ENCODE measurements at regions not wholly inside any gene's neighbourhood (a gene's known extent, or its start where the extent isn't known, plus 50 kb on each side); places are given as distances from the start of the nearest gene placed in this dataset.

DNA sequence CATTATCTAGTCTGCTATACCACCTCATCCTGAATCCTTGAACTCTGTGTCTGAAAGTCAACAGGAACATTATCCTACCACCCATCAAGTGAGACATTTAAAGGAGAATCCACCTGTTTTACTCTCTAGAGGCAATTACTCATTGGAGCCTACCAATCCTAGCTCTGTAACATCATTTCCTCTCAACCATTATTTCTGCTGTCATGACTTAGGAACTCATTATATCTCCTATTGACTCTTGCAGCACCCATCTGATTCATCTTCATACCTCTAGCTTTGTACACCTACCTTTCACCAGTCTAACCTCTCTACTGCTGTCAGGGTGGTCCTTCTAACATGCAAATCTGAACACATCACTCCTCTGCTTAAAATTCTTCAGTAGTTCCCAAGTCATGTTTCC lies 481.5 kb downstream of the NFIB start (continued):
- TF ChIP-seq, protein P1, sequence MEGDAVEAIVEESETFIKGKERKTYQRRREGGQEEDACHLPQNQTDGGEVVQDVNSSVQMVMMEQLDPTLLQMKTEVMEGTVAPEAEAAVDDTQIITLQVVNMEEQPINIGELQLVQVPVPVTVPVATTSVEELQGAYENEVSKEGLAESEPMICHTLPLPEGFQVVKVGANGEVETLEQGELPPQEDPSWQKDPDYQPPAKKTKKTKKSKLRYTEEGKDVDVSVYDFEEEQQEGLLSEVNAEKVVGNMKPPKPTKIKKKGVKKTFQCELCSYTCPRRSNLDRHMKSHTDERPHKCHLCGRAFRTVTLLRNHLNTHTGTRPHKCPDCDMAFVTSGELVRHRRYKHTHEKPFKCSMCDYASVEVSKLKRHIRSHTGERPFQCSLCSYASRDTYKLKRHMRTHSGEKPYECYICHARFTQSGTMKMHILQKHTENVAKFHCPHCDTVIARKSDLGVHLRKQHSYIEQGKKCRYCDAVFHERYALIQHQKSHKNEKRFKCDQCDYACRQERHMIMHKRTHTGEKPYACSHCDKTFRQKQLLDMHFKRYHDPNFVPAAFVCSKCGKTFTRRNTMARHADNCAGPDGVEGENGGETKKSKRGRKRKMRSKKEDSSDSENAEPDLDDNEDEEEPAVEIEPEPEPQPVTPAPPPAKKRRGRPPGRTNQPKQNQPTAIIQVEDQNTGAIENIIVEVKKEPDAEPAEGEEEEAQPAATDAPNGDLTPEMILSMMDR (conservative IDR thresholded peaks at IDR 0.05; ENCODE audit: low read depth in 2 of 2), result no peak
- no peak for TF ChIP-seq JUNB (IDR thresholded peaks at IDR 0.05; ENCODE audit: unreplicated experiment)
- TF ChIP-seq POLR2AphosphoS5 (IDR thresholded peaks at IDR 0.05; ENCODE audit: low read depth), result no peak

DNA sequence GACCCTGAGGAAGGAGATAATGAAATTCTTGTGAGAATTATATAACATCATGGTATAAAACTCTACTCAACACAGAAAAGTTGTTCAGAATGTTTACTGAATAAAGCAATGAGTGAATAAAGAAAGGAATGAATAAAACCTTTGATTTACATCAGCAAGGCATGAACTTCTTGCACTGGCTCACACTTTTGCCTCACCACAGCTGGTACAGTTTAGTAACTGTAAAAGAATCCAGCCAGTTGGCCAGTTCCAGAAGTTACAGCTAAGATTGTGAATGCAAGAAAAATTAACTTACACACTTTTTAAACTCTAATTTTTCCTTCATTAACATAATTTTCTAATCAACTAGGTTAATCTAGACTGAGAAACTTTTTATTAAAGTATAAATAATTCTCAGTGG lies 490.9 kb downstream of the NFIB start:
- H3K27me3 ChIP-seq (ENCODE audit: insufficient read depth), result no peaks in the 10 kb centered on the region
- H3K4me1 ChIP-seq (ENCODE audit: insufficient read depth), result no peaks in the 10 kb centered on the region
- H3K4me3 Mint-ChIP-seq, result no peak overlapping the region
- TF ChIP-seq, protein P1 (conservative IDR thresholded peaks at IDR 0.05; ENCODE audit: low read depth in 2 of 2), result no peak
- TF ChIP-seq ZNF331 (CRISPR knock-in tag; IDR thresholded peaks at IDR 0.05; ENCODE audit: low read depth) (no peak), NANOG (IDR thresholded peaks at IDR 0.05; ENCODE audit: borderline replicate concordance) (no peak), CREB1 (CRISPR knock-in tag; IDR thresholded peaks at IDR 0.05; ENCODE audit: low read depth) (no peak), JUNB (IDR thresholded peaks at IDR 0.05; ENCODE audit: unreplicated experiment) (no peak)
- no peaks in the 10 kb centered on the region for H3K4me1 Mint-ChIP-seq
- no peak overlapping the region for H3K27ac ChIP-seq (ENCODE audit: low read depth)
- DNase-seq (ENCODE audit: low spot score) (no peak), ATAC-seq (no peak)
- no peaks in the 10 kb centered on the region for H3F3A ChIP-seq (replicated peaks; ENCODE audit: low read depth)
- peaks cover 8% of the 10 kb centered on the region; the same call in 1 of the 2 replicates for H3K9me2 ChIP-seq (ENCODE audit: insufficient read depth)
- H3K36me3 Mint-ChIP-seq (ENCODE audit: low read depth), result peaks cover 6% of the 10 kb centered on the region
- no peak overlapping the region for H3K4me2 ChIP-seq
- H2AFZ ChIP-seq, result no peak overlapping the region
- H3K36me3 ChIP-seq (ENCODE audit: insufficient read depth), result no peaks in the 10 kb centered on the region
- H3K79me2 ChIP-seq (replicated peaks; ENCODE audit: insufficient read depth), result no peaks in the 10 kb centered on the region
- H4K20me1 ChIP-seq (replicated peaks; ENCODE audit: insufficient read depth), result no peaks in the 10 kb centered on the region
- H3K9me3 Mint-ChIP-seq, result peaks cover 5% of the 10 kb centered on the region
- no peak overlapping the region for H3K27ac Mint-ChIP-seq
- no peaks in the 10 kb centered on the region for H3K27me3 Mint-ChIP-seq (ENCODE audit: insufficient read depth, low read depth, poor library complexity)
- no peak overlapping the region for H3K4me3 ChIP-seq

DNA sequence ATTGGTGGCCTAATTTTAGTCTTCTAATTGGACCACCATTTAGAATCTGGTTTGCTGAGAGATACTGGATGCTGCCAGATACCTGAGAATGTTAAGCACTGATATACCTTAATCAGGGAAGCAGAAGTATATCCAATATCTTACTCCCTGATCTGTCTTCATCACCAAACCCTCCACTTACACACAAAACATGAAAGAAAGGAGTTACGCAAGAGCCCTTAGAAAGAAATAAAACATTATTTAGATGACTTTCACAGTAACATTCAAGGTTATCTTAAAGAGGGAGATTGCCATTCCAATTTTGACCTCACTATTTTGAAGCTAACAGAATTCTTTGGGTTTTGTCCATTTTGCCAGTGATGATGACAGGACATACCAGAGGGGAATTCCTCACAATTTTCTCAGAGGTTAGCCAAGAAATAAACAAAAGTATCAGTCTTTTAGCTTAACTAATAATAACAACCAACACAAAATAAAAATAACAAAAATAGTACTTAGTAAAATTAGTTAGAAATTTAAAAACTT lies 496.1 kb downstream of the NFIB start:
- Histone ChIP-seq H3K4me1 (ENCODE audit: insufficient read depth) (no peaks in the 10 kb centered on the region), H3K4me3 (no peak overlapping the region), H3K79me2 (replicated peaks; ENCODE audit: insufficient read depth) (no peaks in the 10 kb centered on the region), H3K27ac (ENCODE audit: low read depth) (no peak overlapping the region), H3K4me2 (no peak overlapping the region), H3K27me3 (ENCODE audit: insufficient read depth) (no peaks in the 10 kb centered on the region), H3K9me2 (ENCODE audit: insufficient read depth) (peaks cover 16% of the 10 kb centered on the region; the same call in 1 of the 2 replicates), H3K36me3 (ENCODE audit: insufficient read depth) (no peaks in the 10 kb centered on the region), H3F3A (replicated peaks; ENCODE audit: low read depth) (no peaks in the 10 kb centered on the region), H2AFZ (no peak overlapping the region), H4K20me1 (replicated peaks; ENCODE audit: insufficient read depth) (no peaks in the 10 kb centered on the region)
- DNase-seq (ENCODE audit: low spot score), result no peak
- Mint-ChIP-seq H3K4me1 (no peaks in the 10 kb centered on the region), H3K27ac (no peak overlapping the region), H3K36me3 (ENCODE audit: low read depth) (peaks cover 6% of the 10 kb centered on the region), H3K9me3 (peaks cover 5% of the 10 kb centered on the region), H3K4me3 (no peak overlapping the region), H3K27me3 (ENCODE audit: insufficient read depth, low read depth, poor library complexity) (no peaks in the 10 kb centered on the region)
- ATAC-seq, result no peak
- TF ChIP-seq, protein P1 (conservative IDR thresholded peaks at IDR 0.05; ENCODE audit: low read depth in 2 of 2), result no peak
- TF ChIP-seq ZNF114 (CRISPR knock-in tag; IDR thresholded peaks at IDR 0.05), result no peak
- no peak for TF ChIP-seq EZH2 (IDR thresholded peaks at IDR 0.05; ENCODE audit: low read depth, unreplicated experiment)
- no peak for TF ChIP-seq NANOG (IDR thresholded peaks at IDR 0.05; ENCODE audit: borderline replicate concordance)
- TF ChIP-seq CREB1 (CRISPR knock-in tag; IDR thresholded peaks at IDR 0.05; ENCODE audit: low read depth), result no peak
- TF ChIP-seq, protein P2, sequence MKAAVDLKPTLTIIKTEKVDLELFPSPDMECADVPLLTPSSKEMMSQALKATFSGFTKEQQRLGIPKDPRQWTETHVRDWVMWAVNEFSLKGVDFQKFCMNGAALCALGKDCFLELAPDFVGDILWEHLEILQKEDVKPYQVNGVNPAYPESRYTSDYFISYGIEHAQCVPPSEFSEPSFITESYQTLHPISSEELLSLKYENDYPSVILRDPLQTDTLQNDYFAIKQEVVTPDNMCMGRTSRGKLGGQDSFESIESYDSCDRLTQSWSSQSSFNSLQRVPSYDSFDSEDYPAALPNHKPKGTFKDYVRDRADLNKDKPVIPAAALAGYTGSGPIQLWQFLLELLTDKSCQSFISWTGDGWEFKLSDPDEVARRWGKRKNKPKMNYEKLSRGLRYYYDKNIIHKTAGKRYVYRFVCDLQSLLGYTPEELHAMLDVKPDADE (IDR thresholded peaks at IDR 0.05), result no peak

All from GM23338 (cell line).